ENCODE measurements at regions not wholly inside any gene's neighbourhood (a gene's known extent, or its start where the extent isn't known, plus 50 kb on each side); places are given as distances from the start of the nearest gene placed in this dataset.

DNA sequence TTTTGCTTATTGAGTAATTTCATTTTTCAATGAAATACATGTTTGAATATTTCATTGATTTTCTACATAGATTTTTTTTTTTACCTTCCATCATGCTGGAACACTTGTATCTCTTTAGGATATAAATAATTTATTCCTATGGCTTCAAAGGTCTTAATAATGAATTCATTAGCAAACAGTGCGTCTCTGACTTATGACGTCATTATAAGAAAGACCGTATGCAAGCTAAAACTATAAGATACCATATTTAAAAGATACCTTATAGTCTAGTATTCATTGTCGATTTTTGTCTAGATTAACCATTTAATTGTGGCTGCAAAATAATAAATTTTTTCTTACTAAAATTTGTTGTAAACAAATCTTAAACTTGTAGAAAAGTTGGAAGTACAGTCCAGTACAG, 187.7 kb upstream of the CHD1 start (continued):
- TF ChIP-seq CHD2 (IDR thresholded peaks at IDR 0.05; ENCODE audit: low read length, partially characterized antibody) (no peak), FOXM1 (IDR thresholded peaks at IDR 0.05; ENCODE audit: low read depth) (no peak), FOSL2 (IDR thresholded peaks at IDR 0.05; ENCODE audit: borderline replicate concordance, low read depth) (no peak)
- TF ChIP-seq, protein P1, sequence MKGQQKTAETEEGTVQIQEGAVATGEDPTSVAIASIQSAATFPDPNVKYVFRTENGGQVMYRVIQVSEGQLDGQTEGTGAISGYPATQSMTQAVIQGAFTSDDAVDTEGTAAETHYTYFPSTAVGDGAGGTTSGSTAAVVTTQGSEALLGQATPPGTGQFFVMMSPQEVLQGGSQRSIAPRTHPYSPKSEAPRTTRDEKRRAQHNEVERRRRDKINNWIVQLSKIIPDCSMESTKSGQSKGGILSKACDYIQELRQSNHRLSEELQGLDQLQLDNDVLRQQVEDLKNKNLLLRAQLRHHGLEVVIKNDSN (IDR thresholded peaks at IDR 0.05; ENCODE audit: borderline replicate concordance, low read depth) = no peak

DNA sequence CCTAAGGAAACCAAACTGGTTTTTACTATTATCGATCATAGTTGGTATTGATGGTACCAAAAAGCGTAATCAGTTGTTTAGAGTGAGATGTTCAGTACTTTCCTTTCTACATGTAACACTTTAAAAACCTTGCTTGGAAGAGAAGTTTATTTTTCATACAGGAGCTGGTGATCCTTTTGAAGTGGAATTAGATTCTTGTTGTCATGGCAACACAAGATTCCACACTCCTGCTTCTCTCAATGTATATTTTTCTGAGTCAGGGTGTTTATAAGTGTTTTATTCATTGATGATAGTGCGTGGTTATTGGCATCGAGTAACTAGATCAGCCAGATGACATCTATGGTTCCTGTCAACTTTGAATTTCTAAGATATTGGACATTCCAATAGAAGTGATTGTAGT, 181.1 kb upstream of the CHD1 start:
- Histone ChIP-seq H3K27me3 (ENCODE audit: insufficient read depth) (no peaks in the 10 kb centered on the region), H3K36me3 (replicated peaks in 1 of 2; ENCODE audit: control insufficient read depth in 1 of 2, insufficient read depth in 2 of 2, low read length in 1 of 2) (no peaks in the 10 kb centered on the region), H3K9me2 (no peaks in the 10 kb centered on the region), H3K4me2 (no peak overlapping the region), H3K9me3 (no peaks in the 10 kb centered on the region), H3K27ac (ENCODE audit: low read depth in 2 of 2, low read length in 1 of 2) (no peak overlapping the region), H3F3A (replicated peaks; ENCODE audit: insufficient read depth) (peaks cover 5% of the 10 kb centered on the region), H4K20me1 (ENCODE audit: insufficient read depth) (no peaks in the 10 kb centered on the region), H3K4me1 (ENCODE audit: control insufficient read depth in 1 of 2, insufficient read depth in 2 of 2, low read depth in 1 of 2, low read length in 1 of 2) (no peaks in the 10 kb centered on the region; a peak in 1 of 4 replicates), H3K9ac (no peak overlapping the region), H2AFZ (ENCODE audit: low read depth) (no peak overlapping the region), H3K4me3 (ENCODE audit: low read depth in 2 of 2, low read length in 1 of 2) (no peak overlapping the region), H3K79me2 (ENCODE audit: insufficient read depth) (no peaks in the 10 kb centered on the region)
- TF ChIP-seq MXI1 (IDR thresholded peaks at IDR 0.05; ENCODE audit: low read depth, low read length) (no peak), EZH2phosphoT487 (IDR thresholded peaks at IDR 0.05; ENCODE audit: borderline replicate concordance, low read depth) (no peak), YY1 (IDR thresholded peaks at IDR 0.05; ENCODE audit: low read depth) (no peak), EP300 (IDR thresholded peaks at IDR 0.05; ENCODE audit: borderline replicate concordance in 1 of 2, low read depth in 1 of 2, low read length in 1 of 2) (no peak), JUND (IDR thresholded peaks at IDR 0.05) (no peak), RFX5 (IDR thresholded peaks at IDR 0.05; ENCODE audit: low read length) (no peak), GATA2 (CRISPR knock-in tag; IDR thresholded peaks at IDR 0.05) (no peak), POLR2AphosphoS5 (IDR thresholded peaks at IDR 0.05; ENCODE audit: low read depth, low read length) (no peak)
- TF ChIP-seq, protein P2, sequence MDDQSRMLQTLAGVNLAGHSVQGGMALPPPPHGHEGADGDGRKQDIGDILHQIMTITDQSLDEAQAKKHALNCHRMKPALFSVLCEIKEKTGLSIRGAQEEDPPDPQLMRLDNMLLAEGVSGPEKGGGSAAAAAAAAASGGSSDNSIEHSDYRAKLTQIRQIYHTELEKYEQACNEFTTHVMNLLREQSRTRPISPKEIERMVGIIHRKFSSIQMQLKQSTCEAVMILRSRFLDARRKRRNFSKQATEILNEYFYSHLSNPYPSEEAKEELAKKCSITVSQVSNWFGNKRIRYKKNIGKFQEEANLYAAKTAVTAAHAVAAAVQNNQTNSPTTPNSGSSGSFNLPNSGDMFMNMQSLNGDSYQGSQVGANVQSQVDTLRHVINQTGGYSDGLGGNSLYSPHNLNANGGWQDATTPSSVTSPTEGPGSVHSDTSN (IDR thresholded peaks at IDR 0.05) = no peak
- TF ChIP-seq, protein P3, sequence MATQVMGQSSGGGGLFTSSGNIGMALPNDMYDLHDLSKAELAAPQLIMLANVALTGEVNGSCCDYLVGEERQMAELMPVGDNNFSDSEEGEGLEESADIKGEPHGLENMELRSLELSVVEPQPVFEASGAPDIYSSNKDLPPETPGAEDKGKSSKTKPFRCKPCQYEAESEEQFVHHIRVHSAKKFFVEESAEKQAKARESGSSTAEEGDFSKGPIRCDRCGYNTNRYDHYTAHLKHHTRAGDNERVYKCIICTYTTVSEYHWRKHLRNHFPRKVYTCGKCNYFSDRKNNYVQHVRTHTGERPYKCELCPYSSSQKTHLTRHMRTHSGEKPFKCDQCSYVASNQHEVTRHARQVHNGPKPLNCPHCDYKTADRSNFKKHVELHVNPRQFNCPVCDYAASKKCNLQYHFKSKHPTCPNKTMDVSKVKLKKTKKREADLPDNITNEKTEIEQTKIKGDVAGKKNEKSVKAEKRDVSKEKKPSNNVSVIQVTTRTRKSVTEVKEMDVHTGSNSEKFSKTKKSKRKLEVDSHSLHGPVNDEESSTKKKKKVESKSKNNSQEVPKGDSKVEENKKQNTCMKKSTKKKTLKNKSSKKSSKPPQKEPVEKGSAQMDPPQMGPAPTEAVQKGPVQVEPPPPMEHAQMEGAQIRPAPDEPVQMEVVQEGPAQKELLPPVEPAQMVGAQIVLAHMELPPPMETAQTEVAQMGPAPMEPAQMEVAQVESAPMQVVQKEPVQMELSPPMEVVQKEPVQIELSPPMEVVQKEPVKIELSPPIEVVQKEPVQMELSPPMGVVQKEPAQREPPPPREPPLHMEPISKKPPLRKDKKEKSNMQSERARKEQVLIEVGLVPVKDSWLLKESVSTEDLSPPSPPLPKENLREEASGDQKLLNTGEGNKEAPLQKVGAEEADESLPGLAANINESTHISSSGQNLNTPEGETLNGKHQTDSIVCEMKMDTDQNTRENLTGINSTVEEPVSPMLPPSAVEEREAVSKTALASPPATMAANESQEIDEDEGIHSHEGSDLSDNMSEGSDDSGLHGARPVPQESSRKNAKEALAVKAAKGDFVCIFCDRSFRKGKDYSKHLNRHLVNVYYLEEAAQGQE (IDR thresholded peaks at IDR 0.05; ENCODE audit: low read depth, low read length) = no peak
- ChIA-PET POLR2A (no interaction called here), CTCF (interaction anchor here (1.1 kb wide), 1 partner anchor 12 kb away, joined by 3 read pairs; no protein-coding TSS in a partner anchor)
- DNase-seq = no peak
- 44% methylated on average over 4 of the region's 4 CpGs for WGBS (ENCODE audit: low lambda C conversion rate)

Measured in SK-N-SH (cell line).